Immature natural killer cell (primary cell): ENCODE measurements at regions not wholly inside any gene's neighbourhood (a gene's known extent, or its start where the extent isn't known, plus 50 kb on each side); places are given as distances from the start of the nearest gene placed in this dataset.

Experiments used
- DNase-seq, 3 donors: peaks; one replicate each; pipeline ENCODE4 v3.0.0; 2022; ENCODE audit warnings: mixed read lengths in 1 of 3
- H3K27ac Mint-ChIP-seq, 6 donors: one replicate each; pipeline ENCODE4 v1.8.0; 2020; ENCODE audit warnings: mixed read lengths in 6 of 6, mild to moderate bottlenecking in 5 of 6, inconsistent platforms in 4 of 6, moderate library complexity in 3 of 6
- H3K27me3 Mint-ChIP-seq, 3 donors: one replicate each; pipeline ENCODE4 v1.8.0; 2020 to 2021; ENCODE audit warnings: low read depth in 3 of 3, mild to moderate bottlenecking in 3 of 3, mixed read lengths in 3 of 3, moderate library complexity in 3 of 3, inconsistent platforms in 1 of 3
- H3K36me3 Mint-ChIP-seq, 3 donors: one replicate each; pipeline ENCODE4 v1.8.0; 2020; ENCODE audit warnings: mixed read lengths in 3 of 3, inconsistent platforms in 2 of 3, mild to moderate bottlenecking in 2 of 3
- H3K4me1 Mint-ChIP-seq, 2 donors: one replicate each; pipeline ENCODE4 v1.8.0; 2020; ENCODE audit warnings: inconsistent platforms in 2 of 2, mild to moderate bottlenecking in 2 of 2, mixed read lengths in 2 of 2, moderate library complexity in 1 of 2
- H3K4me3 Mint-ChIP-seq, 5 donors: one replicate each; pipeline ENCODE4 v1.8.0; 2020; ENCODE audit warnings: mild to moderate bottlenecking in 5 of 5, mixed read lengths in 5 of 5, inconsistent platforms in 3 of 5, moderate library complexity in 3 of 5
- H3K9me3 Mint-ChIP-seq, 6 donors: one replicate each; pipeline ENCODE4 v1.8.0; 2020; ENCODE audit warnings: mild to moderate bottlenecking in 6 of 6, mixed read lengths in 6 of 6, inconsistent platforms in 4 of 6, moderate library complexity in 3 of 6

DNA sequence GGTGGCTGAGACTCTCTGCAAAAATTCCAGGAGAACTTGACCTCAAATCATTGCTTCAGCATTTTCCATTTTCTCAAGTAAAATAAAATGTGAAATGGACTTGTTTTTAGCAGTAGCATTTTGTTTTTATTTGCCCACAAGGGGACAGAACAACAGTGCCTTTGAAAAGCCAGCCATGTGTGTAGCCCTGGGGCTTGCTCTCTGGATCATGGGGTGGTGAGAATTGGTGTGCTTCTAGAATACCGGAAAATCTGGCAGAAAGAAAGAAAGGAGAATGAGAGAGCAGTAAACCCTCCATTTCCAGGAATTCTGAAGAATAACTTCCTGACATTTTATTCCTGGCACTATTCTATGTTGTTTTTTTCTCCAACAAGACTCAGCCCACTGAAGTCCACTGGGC lies 254.7 kb upstream of the MOCS1 start:
- Mint-ChIP-seq H3K27ac (no peak overlapping the region), H3K9me3 (peaks cover 5 to 16% (median 8%) of the 10 kb centered on the region in 6 donors), H3K4me3 (no peak overlapping the region), H3K36me3 (peaks cover 0 to 3% (median 1%) of the 10 kb centered on the region in 3 donors), H3K4me1 (peaks cover 0 to 1% of the 10 kb centered on the region in 2 donors), H3K27me3 (peaks cover 5 to 7% (median 6%) of the 10 kb centered on the region in 3 donors)
- no peak for DNase-seq

DNA sequence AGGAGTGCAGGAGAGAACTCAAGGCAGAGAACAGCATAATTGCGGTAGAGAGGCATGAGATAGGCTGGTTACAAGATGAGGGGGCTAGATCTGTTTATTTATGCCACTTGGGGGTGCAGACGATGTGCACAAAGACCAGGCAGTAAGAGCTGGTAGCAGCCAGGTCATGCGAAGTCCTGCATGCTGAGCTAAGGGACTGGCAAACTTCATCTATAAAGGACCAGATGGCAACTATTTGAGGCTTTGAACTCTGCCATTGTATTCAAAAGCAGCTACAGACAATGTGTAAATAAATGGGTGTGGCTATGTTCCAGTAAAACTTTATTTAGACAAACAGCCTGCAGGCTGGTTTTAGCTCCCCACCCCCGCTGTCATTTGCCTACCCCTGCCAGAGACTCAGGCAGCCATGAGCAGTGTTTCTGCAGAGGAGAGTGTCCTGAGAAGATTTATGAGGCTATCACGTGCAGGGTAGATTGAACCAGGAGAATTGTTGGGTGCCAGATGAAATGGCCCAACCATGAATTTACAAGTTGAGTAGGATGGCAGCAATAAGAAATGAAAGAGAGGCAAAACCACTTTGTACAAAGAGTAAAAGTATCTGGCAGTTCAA lies 253.4 kb upstream of the MOCS1 start:
- DNase-seq, result no peak
- peaks cover 0 to 1% of the 10 kb centered on the region in 2 donors for H3K4me1 Mint-ChIP-seq
- H3K36me3 Mint-ChIP-seq, result peaks cover 5 to 8% (median 7%) of the 10 kb centered on the region in 3 donors
- H3K4me3 Mint-ChIP-seq, result no peak overlapping the region
- H3K27me3 Mint-ChIP-seq, result peaks cover 2 to 9% (median 7%) of the 10 kb centered on the region in 3 donors
- peaks cover 9 to 29% (median 16%) of the 10 kb centered on the region in 6 donors for H3K9me3 Mint-ChIP-seq
- no peak overlapping the region for H3K27ac Mint-ChIP-seq

GRCh38 chr6:40185486-40185885 lies 251.2 kb upstream of the MOCS1 start:
- DNase-seq, result no peak
- no peak overlapping the region for H3K27ac Mint-ChIP-seq
- peaks cover 0 to 7% (median 3%) of the 10 kb centered on the region in 3 donors for H3K27me3 Mint-ChIP-seq
- peaks cover 0 to 1% of the 10 kb centered on the region in 2 donors for H3K4me1 Mint-ChIP-seq
- H3K9me3 Mint-ChIP-seq, result peaks cover 5 to 33% (median 16%) of the 10 kb centered on the region in 6 donors
- no peak overlapping the region for H3K4me3 Mint-ChIP-seq
- H3K36me3 Mint-ChIP-seq, result peaks cover 5 to 8% (median 7%) of the 10 kb centered on the region in 3 donors

DNA sequence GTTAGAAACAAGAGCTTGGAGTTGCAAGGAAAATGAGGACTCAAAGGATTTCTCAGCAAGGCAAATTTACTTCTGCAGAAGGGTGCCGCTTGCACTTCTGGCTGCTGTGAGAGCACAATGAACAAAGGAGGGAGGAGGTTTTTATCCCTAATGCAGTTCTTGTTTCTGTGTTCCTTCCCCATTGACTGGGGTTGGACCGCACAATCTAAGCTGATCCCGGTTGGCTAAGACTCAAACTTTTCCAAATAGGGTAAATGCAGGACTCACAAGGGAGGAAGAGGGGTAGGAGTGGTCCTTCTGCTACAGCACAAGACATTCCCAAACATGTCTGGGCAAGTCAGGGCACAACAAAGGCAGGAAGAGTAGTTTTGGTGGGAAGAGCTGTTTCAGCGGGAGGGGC lies 249.6 kb upstream of the MOCS1 start:
- Mint-ChIP-seq H3K4me3 (no peak overlapping the region), H3K36me3 (peaks cover 5 to 8% (median 7%) of the 10 kb centered on the region in 3 donors), H3K9me3 (peaks cover 5 to 33% (median 16%) of the 10 kb centered on the region in 6 donors), H3K27ac (no peak overlapping the region), H3K27me3 (peaks cover 0 to 7% (median 3%) of the 10 kb centered on the region in 3 donors), H3K4me1 (peaks cover 0 to 1% of the 10 kb centered on the region in 2 donors)
- DNase-seq, result no peak

DNA sequence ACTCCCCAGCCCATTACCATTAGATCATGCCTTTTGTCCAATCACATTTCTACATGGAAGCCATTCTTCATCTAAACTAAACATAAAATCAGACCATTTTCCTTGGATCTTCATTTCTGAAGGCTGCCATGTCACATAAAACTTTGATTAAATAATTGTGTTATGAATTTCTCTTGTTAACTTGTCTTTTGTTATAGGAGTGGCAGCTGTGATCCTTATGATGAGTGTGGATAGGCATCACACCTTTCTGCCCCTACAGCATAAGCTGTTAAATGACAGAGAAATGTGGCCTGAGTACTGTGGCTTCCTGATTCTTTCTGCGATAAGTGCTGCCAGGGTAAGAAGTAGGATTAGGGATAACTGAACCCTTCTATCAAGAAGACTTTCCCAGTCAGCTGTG lies 247.1 kb upstream of the MOCS1 start:
- Mint-ChIP-seq H3K36me3 (peaks cover 5 to 8% (median 7%) of the 10 kb centered on the region in 3 donors), H3K27me3 (peaks cover 0 to 5% (median 1%) of the 10 kb centered on the region in 3 donors), H3K4me1 (no peaks in the 10 kb centered on the region), H3K9me3 (peaks cover 5 to 33% (median 16%) of the 10 kb centered on the region in 6 donors), H3K4me3 (no peak overlapping the region), H3K27ac (no peak overlapping the region)
- DNase-seq, result no peak

- no peak for DNase-seq
- peaks cover 0 to 8% (median 1%) of the 10 kb centered on the region in 3 donors for H3K27me3 Mint-ChIP-seq
- H3K9me3 Mint-ChIP-seq, result peaks cover 5 to 29% (median 15%) of the 10 kb centered on the region in 6 donors
- peaks cover 5 to 8% (median 7%) of the 10 kb centered on the region in 3 donors for H3K36me3 Mint-ChIP-seq
- H3K4me1 Mint-ChIP-seq, result no peaks in the 10 kb centered on the region
- H3K27ac Mint-ChIP-seq, result no peak overlapping the region
- H3K4me3 Mint-ChIP-seq, result no peak overlapping the region
Measured at GRCh38 chr6:40180271-40180670, 246.0 kb upstream of the MOCS1 start.

DNA sequence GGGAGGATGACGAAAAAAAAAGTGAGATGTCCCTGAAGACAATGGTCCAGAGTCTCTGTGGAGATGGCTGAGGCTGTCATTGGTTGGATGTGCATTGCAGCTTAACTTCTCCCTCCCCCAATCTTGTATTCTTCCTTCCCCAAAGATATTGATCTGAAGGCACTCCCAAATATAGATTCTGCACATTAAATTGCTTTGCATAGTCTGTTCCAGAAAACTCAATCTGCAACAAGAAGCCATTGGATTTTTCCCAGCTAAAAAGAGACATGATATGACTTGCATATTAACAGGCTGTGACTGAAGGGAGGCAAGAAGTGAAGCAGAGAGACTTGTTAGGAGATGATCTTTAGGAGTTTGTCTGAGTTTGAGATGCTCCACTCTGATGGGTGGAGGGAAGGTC lies 245.2 kb upstream of the MOCS1 start:
- Mint-ChIP-seq H3K27me3 (peaks cover 0 to 8% (median 1%) of the 10 kb centered on the region in 3 donors), H3K9me3 (peaks cover 5 to 22% (median 14%) of the 10 kb centered on the region in 6 donors), H3K27ac (no peak overlapping the region), H3K4me1 (no peaks in the 10 kb centered on the region), H3K4me3 (no peak overlapping the region), H3K36me3 (peaks cover 5 to 8% (median 7%) of the 10 kb centered on the region in 3 donors)
- no peak for DNase-seq

DNA sequence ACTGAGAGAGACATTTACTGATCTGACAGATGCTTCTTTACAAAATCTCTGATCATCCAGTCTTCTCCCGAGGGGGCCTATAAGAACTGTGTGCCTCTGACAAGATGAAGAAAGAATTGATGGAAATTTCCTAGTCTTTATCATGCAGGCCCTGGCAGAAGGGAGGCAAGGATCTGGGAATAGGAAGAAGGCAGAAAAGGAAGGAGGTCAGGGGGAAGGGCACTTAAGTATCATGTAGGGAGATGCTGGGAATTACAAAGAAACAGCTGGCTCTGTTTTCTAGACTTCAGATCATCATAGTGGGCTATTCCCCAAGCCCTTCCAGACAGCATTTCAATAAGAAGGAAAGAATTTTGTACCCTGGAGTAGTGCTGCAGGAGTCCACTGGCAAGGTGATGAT lies 243.3 kb upstream of the MOCS1 start:
- Mint-ChIP-seq H3K27ac (no peak overlapping the region), H3K4me1 (no peaks in the 10 kb centered on the region), H3K4me3 (no peak overlapping the region), H3K9me3 (peaks cover 0 to 4% (median 0%) of the 10 kb centered on the region in 6 donors), H3K27me3 (peaks cover 0 to 2% (median 1%) of the 10 kb centered on the region in 3 donors), H3K36me3 (no peaks in the 10 kb centered on the region)
- DNase-seq, result no peak

DNA sequence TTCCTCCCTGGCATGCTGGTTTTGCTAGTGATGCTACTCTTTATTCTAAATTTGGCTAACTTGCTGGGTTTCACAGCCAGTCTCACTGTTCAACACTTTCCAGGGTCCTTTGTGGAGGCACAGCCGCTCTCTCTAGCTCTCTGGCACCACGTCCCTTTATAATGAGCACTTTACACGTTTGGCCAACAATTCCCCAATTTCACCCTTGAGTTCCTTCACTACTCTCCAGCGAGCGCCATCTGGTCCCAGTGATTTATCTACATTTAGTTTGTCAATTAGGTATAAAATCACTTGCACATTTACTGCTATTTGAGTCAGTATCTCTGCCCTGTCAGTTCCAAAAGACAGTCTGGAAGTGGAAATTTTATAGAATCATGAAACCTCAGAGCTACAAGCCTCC lies 241.9 kb upstream of the MOCS1 start:
- peaks cover 0 to 2% (median 1%) of the 10 kb centered on the region in 3 donors for H3K27me3 Mint-ChIP-seq
- no peak overlapping the region for H3K4me3 Mint-ChIP-seq
- no peaks in the 10 kb centered on the region for H3K9me3 Mint-ChIP-seq
- H3K27ac Mint-ChIP-seq, result no peak overlapping the region
- H3K36me3 Mint-ChIP-seq, result no peaks in the 10 kb centered on the region
- no peak for DNase-seq
- no peaks in the 10 kb centered on the region for H3K4me1 Mint-ChIP-seq

DNA sequence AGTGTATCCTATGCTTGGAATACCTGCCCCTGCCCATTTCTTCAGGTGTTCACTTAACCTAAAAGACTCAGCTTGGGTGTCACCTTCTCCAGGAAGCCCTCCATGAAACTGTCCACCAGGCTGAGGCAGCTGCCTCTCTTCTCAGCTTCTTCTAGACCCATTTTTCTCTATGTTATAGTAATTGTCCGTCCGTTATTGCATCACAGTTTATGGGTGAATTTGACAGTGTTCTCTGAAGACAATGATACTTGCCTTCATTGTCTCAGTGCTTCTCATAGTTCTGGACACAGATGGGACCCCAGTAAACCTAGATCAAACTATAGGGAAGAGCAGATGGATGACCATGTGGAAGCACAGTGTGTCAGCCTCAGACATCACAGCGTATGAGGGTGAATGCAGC lies 238.0 kb upstream of the MOCS1 start:
- Mint-ChIP-seq H3K27ac (no peak overlapping the region), H3K4me3 (no peak overlapping the region), H3K36me3 (no peaks in the 10 kb centered on the region), H3K27me3 (peaks cover 4 to 10% (median 7%) of the 10 kb centered on the region in 3 donors), H3K9me3 (no peaks in the 10 kb centered on the region), H3K4me1 (no peaks in the 10 kb centered on the region)
- DNase-seq, result no peak

DNA sequence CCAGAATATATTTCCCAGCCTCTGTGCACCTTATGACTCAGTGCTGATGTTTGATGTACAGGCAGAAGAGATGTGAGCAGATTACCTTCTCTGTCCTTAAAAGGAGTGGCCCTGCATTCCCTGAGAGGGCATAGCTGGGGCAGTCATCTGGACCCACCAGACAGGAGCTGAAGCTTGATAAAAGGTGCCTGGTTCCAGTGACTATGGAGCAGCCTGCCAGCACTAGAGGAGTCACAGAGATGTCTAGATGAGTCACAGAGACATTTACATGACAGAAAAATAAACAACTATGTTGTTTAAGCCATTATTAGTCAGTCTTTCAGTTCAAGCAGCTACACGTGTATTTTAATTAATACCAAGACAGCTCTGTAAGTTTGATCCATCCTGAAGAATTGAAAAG lies 237.1 kb upstream of the MOCS1 start:
- Mint-ChIP-seq H3K27ac (no peak overlapping the region), H3K9me3 (no peaks in the 10 kb centered on the region), H3K4me1 (no peaks in the 10 kb centered on the region), H3K4me3 (no peak overlapping the region), H3K27me3 (peaks cover 3 to 10% (median 7%) of the 10 kb centered on the region in 3 donors), H3K36me3 (no peaks in the 10 kb centered on the region)
- no peak for DNase-seq

DNA sequence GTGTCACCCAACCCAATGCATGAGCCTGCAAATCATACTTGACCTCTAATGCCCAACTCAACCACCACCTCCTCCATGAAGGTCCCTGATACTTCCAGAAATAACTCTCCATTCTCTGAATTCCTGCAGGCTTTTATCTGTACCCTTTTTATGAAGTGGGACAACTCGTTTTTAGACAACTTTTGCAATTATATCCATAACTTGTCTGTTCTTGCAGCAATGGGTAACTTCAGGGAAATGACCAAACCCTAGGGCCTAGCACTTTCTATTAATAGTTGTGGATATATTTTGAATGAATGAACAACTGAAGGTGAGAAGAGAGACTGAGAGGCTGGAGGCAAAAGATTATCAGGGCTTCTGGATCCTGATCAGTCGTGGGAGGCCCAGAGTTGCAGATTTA lies 236.6 kb upstream of the MOCS1 start:
- Mint-ChIP-seq H3K9me3 (no peaks in the 10 kb centered on the region), H3K27ac (no peak overlapping the region), H3K36me3 (no peaks in the 10 kb centered on the region), H3K4me3 (no peak overlapping the region), H3K27me3 (peaks cover 3 to 10% (median 7%) of the 10 kb centered on the region in 3 donors), H3K4me1 (no peaks in the 10 kb centered on the region)
- DNase-seq, result no peak

DNA sequence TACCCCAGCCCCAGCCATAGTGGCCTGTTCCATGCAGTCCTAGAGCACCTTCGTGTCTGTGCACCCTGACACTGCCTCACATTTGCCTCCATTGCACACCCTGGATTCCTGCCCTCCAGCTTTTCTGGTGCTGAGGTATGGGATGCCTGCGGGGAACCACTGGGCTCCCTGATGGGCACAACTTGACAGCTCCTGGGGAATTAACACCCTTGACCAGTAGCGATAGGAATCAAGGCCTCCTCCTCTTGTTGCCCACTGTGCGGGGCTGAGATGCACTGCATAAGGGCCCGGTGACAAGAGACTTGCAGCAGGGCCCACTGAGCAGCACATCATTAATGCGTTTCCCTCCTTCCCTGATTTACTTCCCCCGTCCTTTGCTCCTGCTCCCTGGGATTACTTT lies 235.6 kb upstream of the MOCS1 start:
- H3K4me3 Mint-ChIP-seq, result no peak overlapping the region
- no peaks in the 10 kb centered on the region for H3K9me3 Mint-ChIP-seq
- H3K27me3 Mint-ChIP-seq, result peaks cover 3 to 8% (median 7%) of the 10 kb centered on the region in 3 donors
- DNase-seq, result no peak
- H3K27ac Mint-ChIP-seq, result no peak overlapping the region
- H3K36me3 Mint-ChIP-seq, result no peaks in the 10 kb centered on the region
- no peaks in the 10 kb centered on the region for H3K4me1 Mint-ChIP-seq

GRCh38 chr6:40166963-40167362 lies 232.7 kb upstream of the MOCS1 start:
- no peak overlapping the region for H3K4me3 Mint-ChIP-seq
- no peaks in the 10 kb centered on the region for H3K9me3 Mint-ChIP-seq
- H3K27ac Mint-ChIP-seq, result no peak overlapping the region
- H3K36me3 Mint-ChIP-seq, result no peaks in the 10 kb centered on the region
- H3K27me3 Mint-ChIP-seq, result peaks cover 3 to 8% (median 7%) of the 10 kb centered on the region in 3 donors
- no peaks in the 10 kb centered on the region for H3K4me1 Mint-ChIP-seq
- no peak for DNase-seq
